Kidney epithelial cell (primary cell): ENCODE measurements at regions not wholly inside any gene's neighbourhood (a gene's known extent, or its start where the extent isn't known, plus 50 kb on each side); places are given as distances from the start of the nearest gene placed in this dataset.

Experiments used
- DNase-seq: peaks from one replicate; pipeline ENCODE4 v3.0.0-alpha.2; 2010; ENCODE audit warnings: low read depth
- H3K27me3 ChIP-seq: 2 replicates; pipeline ENCODE4 v1.6.0; 2011; ENCODE audit warnings: low read length; ENCODE audit not compliant: control insufficient read depth, insufficient read depth
- H3K36me3 ChIP-seq: 2 replicates; pipeline ENCODE4 v1.5.1; 2011; ENCODE audit warnings: low read length; ENCODE audit not compliant: control insufficient read depth, insufficient read depth
- H3K4me3 ChIP-seq: 2 replicates; pipeline ENCODE4 v1.5.1; 2011; ENCODE audit warnings: low read depth, mild to moderate bottlenecking, control low read depth, low read length
- CTCF ChIP-seq: IDR thresholded peaks from 2 replicates; pipeline ENCODE4 v1.5.1; 2011; ENCODE audit warnings: mild to moderate bottlenecking, moderate library complexity, low read length, control low read depth, inconsistent platforms; ENCODE audit not compliant: insufficient read depth, poor library complexity, severe bottlenecking

- no peaks in the 10 kb centered on the region for H3K27me3 ChIP-seq
- no peak overlapping the region for H3K4me3 ChIP-seq
- DNase-seq: no peak
- no peaks in the 10 kb centered on the region for H3K36me3 ChIP-seq
- TF ChIP-seq CTCF: no peak
Measured at GRCh38 chr17:74031316-74032090, 172.0 kb upstream of the RPL38 start.

GRCh38 chr17:74032222-74032621 lies 171.3 kb upstream of the RPL38 start:
- H3K4me3 ChIP-seq: no peak overlapping the region
- H3K27me3 ChIP-seq: no peaks in the 10 kb centered on the region
- DNase-seq: no peak
- no peaks in the 10 kb centered on the region for H3K36me3 ChIP-seq
- TF ChIP-seq CTCF: no peak

DNA sequence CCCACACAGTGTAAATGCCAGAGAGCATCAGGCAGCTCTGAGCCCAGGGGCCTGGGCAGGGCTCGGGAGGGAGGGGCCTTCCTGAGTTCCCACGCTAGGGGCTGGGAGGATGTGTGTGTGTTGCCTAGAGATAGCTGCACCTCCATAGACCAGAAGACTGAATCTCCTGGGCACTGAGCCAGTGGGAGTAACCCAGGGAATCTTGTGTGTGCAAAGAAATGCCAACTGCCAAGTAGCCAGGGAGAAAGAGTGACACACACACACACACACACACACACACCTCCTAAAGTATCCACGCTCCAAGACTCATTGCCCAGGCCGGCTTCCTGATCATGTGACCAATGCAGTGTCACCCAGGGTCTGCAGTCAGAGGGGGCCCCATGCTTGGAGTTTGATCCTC lies 166.2 kb upstream of the RPL38 start:
- no peak overlapping the region for H3K4me3 ChIP-seq
- no peaks in the 10 kb centered on the region for H3K27me3 ChIP-seq
- H3K36me3 ChIP-seq: no peaks in the 10 kb centered on the region
- TF ChIP-seq CTCF: no peak
- DNase-seq: no peak

DNA sequence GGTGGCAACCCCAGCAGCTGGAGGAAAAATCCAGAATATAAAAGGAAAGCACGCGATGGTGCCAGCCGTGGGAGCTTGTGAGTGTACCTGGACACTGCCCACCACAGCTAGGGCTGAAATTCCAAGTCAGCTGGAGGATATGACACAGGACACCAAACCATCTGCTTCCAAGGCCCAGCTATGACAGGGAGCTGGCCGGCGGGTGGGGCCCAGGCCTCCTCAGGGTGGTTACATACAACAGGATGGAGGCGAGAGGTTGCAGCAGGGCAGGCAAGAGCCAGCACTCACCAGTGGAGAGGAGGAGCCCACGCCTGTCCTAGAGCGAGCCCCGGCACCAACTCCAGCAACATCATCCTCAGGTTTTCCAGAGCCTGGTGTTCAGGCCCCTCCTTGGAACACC lies 163.2 kb upstream of the RPL38 start:
- TF ChIP-seq CTCF: no peak
- no peak overlapping the region for H3K4me3 ChIP-seq
- no peak for DNase-seq
- H3K36me3 ChIP-seq: no peaks in the 10 kb centered on the region
- no peaks in the 10 kb centered on the region for H3K27me3 ChIP-seq

DNA sequence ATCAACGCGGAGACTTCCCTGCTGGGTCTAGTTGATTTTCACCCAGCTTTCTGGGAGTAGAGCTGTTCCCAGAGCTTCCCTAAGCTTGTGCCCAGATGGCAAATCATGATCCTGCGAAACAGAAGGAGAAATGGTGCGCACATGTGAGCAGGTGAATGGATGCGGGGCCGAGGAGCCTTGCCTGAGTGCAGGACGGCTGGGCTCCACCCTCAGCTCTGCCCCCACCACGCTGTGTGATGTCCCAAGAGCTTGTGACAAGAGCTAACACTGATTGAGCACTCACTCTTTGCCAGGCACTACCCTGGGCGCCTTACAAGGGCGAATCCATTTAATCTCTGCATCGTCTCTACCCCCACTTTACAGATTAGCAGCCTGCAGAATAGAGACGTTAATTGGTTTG lies 162.7 kb upstream of the RPL38 start:
- no peak overlapping the region for H3K4me3 ChIP-seq
- no peak for TF ChIP-seq CTCF
- no peak for DNase-seq

More for the DNA sequence above, 162.7 kb upstream of the RPL38 start:
- Histone ChIP-seq H3K36me3 (no peaks in the 10 kb centered on the region), H3K27me3 (no peaks in the 10 kb centered on the region)
